GF-D8 (cell line): ENCODE measurements at regions not wholly inside any gene's neighbourhood (a gene's known extent, or its start where the extent isn't known, plus 50 kb on each side); places are given as distances from the start of the nearest gene placed in this dataset.
"Not testable (repeated sequence)": the region's sequence is repeated elsewhere in the genome, so short reads cannot be mapped to it uniquely, and the experiment has no call there.

Source experiments
- DNase-seq: peaks from one replicate; lab custom pipeline; 2025; lab: John Stamatoyannopoulos, UW

- peak; percentile 37 for DNase-seq
These were observed 58.1 kb upstream of the FNDC3B start for GRCh38 chr3:171981271-171981605.

- no peak for DNase-seq
These were observed 56.5 kb upstream of the FNDC3B start for GRCh38 chr3:171982828-171983227.

- not testable (repeated sequence) for DNase-seq
These were observed 55.7 kb upstream of the FNDC3B start for GRCh38 chr3:171983685-171984084.

- peak; percentile 96 for DNase-seq
These were observed 54.5 kb upstream of the FNDC3B start for GRCh38 chr3:171984883-171985282.

- DNase-seq, result peak; percentile 93
These were observed 53.2 kb upstream of the FNDC3B start for GRCh38 chr3:171986176-171986575.

- DNase-seq, result no peak
These were observed 52.4 kb upstream of the FNDC3B start for GRCh38 chr3:171986757-171987518.
